ENCODE measurements at regions not wholly inside any gene's neighbourhood (a gene's known extent, or its start where the extent isn't known, plus 50 kb on each side); places are given as distances from the start of the nearest gene placed in this dataset.
A peak's percentile ranks its signal among the peaks of the same experiment; 100 is the strongest.

GRCh38 chr2:64915510-64915900 is 73.7 kb upstream of the SLC1A4 start:
- no peaks in the 10 kb centered on the region for H3K36me3 ChIP-seq (ENCODE audit: control insufficient read depth in 4 of 4, insufficient read depth in 3 of 4, low read depth in 1 of 4, low read length in 3 of 4)
- no peak for TF ChIP-seq MAX (IDR thresholded peaks at IDR 0.05)
- 45% methylated on average over 3 of the region's 3 CpGs for WGBS
- H3K4me1 ChIP-seq (ENCODE audit: control insufficient read depth in 4 of 4, insufficient read depth in 4 of 4, low read length in 3 of 4) = no peaks in the 10 kb centered on the region
- DNase-seq (ENCODE audit: low spot score) = no peak
- no peaks in the 10 kb centered on the region for H3K27me3 ChIP-seq (ENCODE audit: control insufficient read depth in 4 of 4, insufficient read depth in 4 of 4, low read length in 3 of 4)
- no peaks in the 10 kb centered on the region for H3K9me3 ChIP-seq (ENCODE audit: control insufficient read depth in 4 of 4, low read length in 3 of 4)
- no peak overlapping the region for H3K4me3 ChIP-seq (ENCODE audit: low read depth in 1 of 3, low read length in 3 of 3)
- H3K9ac ChIP-seq (ENCODE audit: low read depth in 1 of 2, low read length in 2 of 2) = no peak overlapping the region
- H3K27ac ChIP-seq (ENCODE audit: low read depth in 1 of 2, low read length in 2 of 2) = no peak overlapping the region

- Histone ChIP-seq H3K27me3 (ENCODE audit: control insufficient read depth in 4 of 4, insufficient read depth in 4 of 4, low read length in 3 of 4) (no peaks in the 10 kb centered on the region), H3K36me3 (ENCODE audit: control insufficient read depth in 4 of 4, insufficient read depth in 3 of 4, low read depth in 1 of 4, low read length in 3 of 4) (no peaks in the 10 kb centered on the region), H3K9ac (ENCODE audit: low read depth in 1 of 2, low read length in 2 of 2) (no peak overlapping the region), H3K4me3 (ENCODE audit: low read depth in 1 of 3, low read length in 3 of 3) (peak overlapping the region in 2 of 3 donors; percentile 50 to 55), H3K27ac (ENCODE audit: low read depth in 1 of 2, low read length in 2 of 2) (peak overlapping the region; percentile 52 to 73), H3K4me1 (ENCODE audit: control insufficient read depth in 4 of 4, insufficient read depth in 4 of 4, low read length in 3 of 4) (peaks cover 5 to 13% (median 11%) of the 10 kb centered on the region in 4 donors), H3K9me3 (ENCODE audit: control insufficient read depth in 4 of 4, low read length in 3 of 4) (no peaks in the 10 kb centered on the region)
- 86% methylated on average over 8 of the region's 8 CpGs for WGBS
- TF ChIP-seq FOXA1 (IDR thresholded peaks at IDR 0.05) = no peak
- TF ChIP-seq ZBTB33 (IDR thresholded peaks at IDR 0.05) = no peak
- no peak for TF ChIP-seq YY1 (IDR thresholded peaks at IDR 0.05)
- DNase-seq (ENCODE audit: low spot score) = no peak
These were observed 70.8 kb upstream of the SLC1A4 start for GRCh38 chr2:64918220-64918886.

- peaks cover 5 to 18% (median 15%) of the 10 kb centered on the region in 4 donors for H3K4me1 ChIP-seq (ENCODE audit: control insufficient read depth in 4 of 4, insufficient read depth in 4 of 4, low read length in 3 of 4)
- TF ChIP-seq CTCF (IDR thresholded peaks at IDR 0.05; ENCODE audit: low read depth, low read length, missing input control) = no peak
- TF ChIP-seq NR2F2 (IDR thresholded peaks at IDR 0.05) = no peak
- no peak for TF ChIP-seq FOXA2 (IDR thresholded peaks at IDR 0.05)
- no peak for TF ChIP-seq RXRA (IDR thresholded peaks at IDR 0.05)
- no peak for TF ChIP-seq ZBTB33 (IDR thresholded peaks at IDR 0.05)
- TF ChIP-seq YY1 (IDR thresholded peaks at IDR 0.05) = no peak
- TF ChIP-seq MAX (IDR thresholded peaks at IDR 0.05) = no peak
- TF ChIP-seq HNF4A (conservative IDR thresholded peaks at IDR 0.05) = no peak
- TF ChIP-seq EGR1 (IDR thresholded peaks at IDR 0.05; ENCODE audit: low read depth in 2 of 2) = no peak
- no peak for TF ChIP-seq TAF1 (conservative IDR thresholded peaks at IDR 0.05)
- TF ChIP-seq GABPA (IDR thresholded peaks at IDR 0.05 in 1 of 2, conservative IDR thresholded peaks at IDR 0.05 in 1 of 2) = no peak
- TF ChIP-seq SP1 (IDR thresholded peaks at IDR 0.05) = no peak
- TF ChIP-seq ATF3 (IDR thresholded peaks at IDR 0.05) = no peak
- TF ChIP-seq RAD21 (IDR thresholded peaks at IDR 0.05) = no peak
- no peak for TF ChIP-seq HNF4G (IDR thresholded peaks at IDR 0.05)
- TF ChIP-seq JUND (IDR thresholded peaks at IDR 0.05) = no peak
- no peak for TF ChIP-seq FOXA1 (IDR thresholded peaks at IDR 0.05)
- TF ChIP-seq REST (IDR thresholded peaks at IDR 0.05) = no peak
- H3K27ac ChIP-seq (ENCODE audit: low read depth in 1 of 2, low read length in 2 of 2) = no peak overlapping the region
- no peak overlapping the region for H3K4me3 ChIP-seq (ENCODE audit: low read depth in 1 of 3, low read length in 3 of 3)
- 98% methylated on average over 2 of the region's 2 CpGs for WGBS
- no peak overlapping the region for H3K9ac ChIP-seq (ENCODE audit: low read depth in 1 of 2, low read length in 2 of 2)
- H3K9me3 ChIP-seq (ENCODE audit: control insufficient read depth in 4 of 4, low read length in 3 of 4) = no peaks in the 10 kb centered on the region
- H3K36me3 ChIP-seq (ENCODE audit: control insufficient read depth in 4 of 4, insufficient read depth in 3 of 4, low read depth in 1 of 4, low read length in 3 of 4) = no peaks in the 10 kb centered on the region
- H3K27me3 ChIP-seq (ENCODE audit: control insufficient read depth in 4 of 4, insufficient read depth in 4 of 4, low read length in 3 of 4) = no peaks in the 10 kb centered on the region
- DNase-seq (ENCODE audit: low spot score) = no peak
These were observed 69.9 kb upstream of the SLC1A4 start for GRCh38 chr2:64919261-64919660.

All from liver (tissue), 8 donors.